ENCODE measurements at regions not wholly inside any gene's neighbourhood (a gene's known extent, or its start where the extent isn't known, plus 50 kb on each side); places are given as distances from the start of the nearest gene placed in this dataset.

DNA sequence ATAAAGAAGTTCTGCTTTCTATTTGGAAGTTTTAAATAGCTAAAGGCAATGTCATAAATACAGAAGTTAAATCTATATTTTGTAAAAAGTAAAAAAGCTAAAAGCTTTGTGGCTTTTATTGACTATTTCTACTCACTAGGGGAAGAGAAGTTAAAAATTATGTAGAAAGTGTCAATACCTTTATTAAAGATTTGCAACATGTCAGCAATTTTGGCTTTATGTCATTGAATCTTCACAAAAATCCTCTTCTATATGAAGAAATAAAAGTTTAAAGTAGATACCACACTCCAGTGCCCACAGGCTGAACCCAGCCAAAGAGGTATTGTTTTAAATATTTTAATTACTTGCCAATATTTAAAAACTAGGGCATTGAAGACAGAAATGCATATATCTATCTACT is 160.6 kb upstream of the HSF2 start:
- TF ChIP-seq, protein P1, sequence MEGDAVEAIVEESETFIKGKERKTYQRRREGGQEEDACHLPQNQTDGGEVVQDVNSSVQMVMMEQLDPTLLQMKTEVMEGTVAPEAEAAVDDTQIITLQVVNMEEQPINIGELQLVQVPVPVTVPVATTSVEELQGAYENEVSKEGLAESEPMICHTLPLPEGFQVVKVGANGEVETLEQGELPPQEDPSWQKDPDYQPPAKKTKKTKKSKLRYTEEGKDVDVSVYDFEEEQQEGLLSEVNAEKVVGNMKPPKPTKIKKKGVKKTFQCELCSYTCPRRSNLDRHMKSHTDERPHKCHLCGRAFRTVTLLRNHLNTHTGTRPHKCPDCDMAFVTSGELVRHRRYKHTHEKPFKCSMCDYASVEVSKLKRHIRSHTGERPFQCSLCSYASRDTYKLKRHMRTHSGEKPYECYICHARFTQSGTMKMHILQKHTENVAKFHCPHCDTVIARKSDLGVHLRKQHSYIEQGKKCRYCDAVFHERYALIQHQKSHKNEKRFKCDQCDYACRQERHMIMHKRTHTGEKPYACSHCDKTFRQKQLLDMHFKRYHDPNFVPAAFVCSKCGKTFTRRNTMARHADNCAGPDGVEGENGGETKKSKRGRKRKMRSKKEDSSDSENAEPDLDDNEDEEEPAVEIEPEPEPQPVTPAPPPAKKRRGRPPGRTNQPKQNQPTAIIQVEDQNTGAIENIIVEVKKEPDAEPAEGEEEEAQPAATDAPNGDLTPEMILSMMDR (IDR thresholded peaks at IDR 0.05) = no peak
- TF ChIP-seq POLR2A (IDR thresholded peaks at IDR 0.05) = no peak

Measured in thyroid gland (tissue), 4 donors.